Right ventricle myocardium inferior (tissue), 1 donor: ENCODE measurements at regions not wholly inside any gene's neighbourhood (a gene's known extent, or its start where the extent isn't known, plus 50 kb on each side); places are given as distances from the start of the nearest gene placed in this dataset.
"Not testable (repeated sequence)": the region's sequence is repeated elsewhere in the genome, so short reads cannot be mapped to it uniquely, and the experiment has no call there.

Experiments used
- ATAC-seq: fragments of 200-7000 bp; cut with Tn5 transposase; one replicate; pipeline ENCODE4 v1.9.1; 2020; ENCODE audit warnings: mild to moderate bottlenecking, moderate library complexity
- DNase-seq: peaks from one replicate; pipeline ENCODE4 v3.0.0; 2021; ENCODE audit errors: missing footprints
- intact Hi-C: fragments of 100-400 bp; cut with DNase I; formaldehyde crosslinking; loops from one replicate; pipeline ENCODE4 v1.11.0; 2022
- donor health status: DM: no; HTN: yes; CAD: no; lungs with severe emphysema.

DNA sequence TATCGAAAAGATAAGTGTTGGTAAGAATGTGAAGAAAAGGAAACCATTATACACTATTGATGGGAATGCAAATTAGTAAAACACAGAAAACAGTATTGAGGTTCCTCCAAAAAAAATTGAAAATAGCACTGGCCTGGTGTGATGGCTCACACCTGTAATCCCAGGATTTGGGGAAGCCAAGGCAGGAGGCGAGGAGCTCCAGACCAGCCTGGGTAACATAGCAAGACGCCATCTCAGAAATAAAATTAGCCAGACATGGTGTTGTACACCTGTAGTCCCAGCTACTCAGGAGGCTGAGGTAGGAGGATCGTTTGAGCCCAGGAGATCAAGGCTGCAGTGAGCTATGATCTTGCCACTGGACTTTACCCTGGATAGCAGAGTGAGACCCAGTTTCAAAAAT lies 5303.4 kb upstream of the TPTE start:
- intact Hi-C loops, DNase-seq, ATAC-seq: not testable (repeated sequence)

- intact Hi-C loops, ATAC-seq: not testable (repeated sequence)
These were observed 5301.4 kb upstream of the TPTE start for GRCh38 chr21:5219988-5220387.

GRCh38 chr21:5220468-5220867 lies 5300.9 kb upstream of the TPTE start:
- ATAC-seq, intact Hi-C loops: not testable (repeated sequence)
- peak; percentile 65 for DNase-seq

More at GRCh38 chr21:5219988-5220387, 5301.4 kb upstream of the TPTE start:
- not testable (repeated sequence) for DNase-seq

DNA sequence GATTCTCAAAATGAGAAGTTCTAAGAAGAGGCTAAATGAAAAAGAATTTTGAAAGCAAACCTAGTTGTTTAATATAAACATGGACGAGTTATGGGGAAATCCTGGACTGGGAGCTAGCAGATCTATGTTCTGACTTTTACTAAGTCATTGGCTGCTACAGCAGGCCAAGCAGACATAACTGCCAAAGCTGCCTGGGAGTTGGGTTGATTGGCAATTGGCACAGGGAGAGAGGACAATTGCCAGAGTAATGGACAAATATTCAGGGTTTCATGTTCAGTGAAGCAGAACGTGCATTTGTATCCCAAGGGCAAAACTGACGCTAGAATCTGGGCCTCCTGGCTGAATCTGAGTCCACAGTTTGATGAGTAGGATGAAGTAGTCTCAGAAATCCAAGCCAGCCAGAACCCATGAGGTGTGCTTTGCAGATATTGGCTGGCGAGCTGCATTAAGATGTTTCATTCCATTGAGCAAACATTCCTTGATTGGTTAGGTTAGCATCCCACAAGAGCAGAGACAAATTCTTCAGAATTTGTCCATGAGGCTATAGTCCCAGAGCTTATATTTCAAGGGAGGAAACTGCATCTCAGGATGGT lies 5299.8 kb upstream of the TPTE start:
- DNase-seq, intact Hi-C loops, ATAC-seq: not testable (repeated sequence)

- intact Hi-C loops, ATAC-seq: not testable (repeated sequence)
- DNase-seq = peak; percentile 76
These were observed 5298.2 kb upstream of the TPTE start for GRCh38 chr21:5222996-5223782.

DNA sequence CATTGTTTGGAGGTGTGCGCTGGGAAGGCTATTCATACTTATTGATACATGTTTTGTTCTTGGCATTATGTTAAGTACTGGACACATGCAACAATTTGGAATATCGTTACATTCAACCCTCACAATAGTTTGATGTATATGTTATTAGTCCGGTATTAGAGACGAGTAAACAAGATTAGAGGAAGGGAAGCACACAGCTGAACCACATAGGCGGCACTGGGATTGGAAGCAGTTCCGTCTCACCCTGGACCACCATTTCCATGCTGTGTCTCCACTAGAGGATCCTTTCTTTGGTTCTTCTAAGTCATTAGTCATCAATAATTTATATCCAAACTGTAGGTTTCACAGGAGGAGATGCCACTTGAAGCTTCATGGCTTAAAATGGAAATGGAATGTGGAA lies 5297.2 kb upstream of the TPTE start:
- intact Hi-C loops, DNase-seq, ATAC-seq: not testable (repeated sequence)

GRCh38 chr21:5227252-5227651 lies 5294.1 kb upstream of the TPTE start:
- intact Hi-C loops, ATAC-seq: not testable (repeated sequence)

DNA sequence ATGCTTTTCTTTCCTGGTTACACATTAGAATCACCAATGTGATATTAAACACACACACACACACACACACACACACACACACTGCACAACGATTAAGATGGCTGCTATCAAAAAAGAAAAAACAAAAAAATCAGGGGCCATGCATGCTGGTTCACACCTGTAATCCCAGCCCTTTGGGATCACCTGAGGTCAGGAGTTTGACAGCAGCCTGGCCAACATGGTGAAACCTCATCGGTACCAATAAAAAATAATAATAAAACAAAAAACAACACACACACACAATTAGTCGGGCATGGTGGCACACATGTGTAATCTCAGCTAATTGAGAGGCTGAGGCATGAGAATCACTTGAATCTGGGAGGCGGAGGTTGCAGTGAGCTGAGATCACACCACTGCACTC lies 5290.8 kb upstream of the TPTE start:
- DNase-seq, intact Hi-C loops, ATAC-seq: not testable (repeated sequence)

More at GRCh38 chr21:5227252-5227651, 5294.1 kb upstream of the TPTE start:
- not testable (repeated sequence) for DNase-seq

GRCh38 chr21:5231261-5231660 lies 5290.1 kb upstream of the TPTE start:
- intact Hi-C loops, ATAC-seq: not testable (repeated sequence)
- peak; percentile 64 for DNase-seq

- DNase-seq, ATAC-seq, intact Hi-C loops: not testable (repeated sequence)
These were observed 5289.0 kb upstream of the TPTE start for GRCh38 chr21:5232176-5232958.

- DNase-seq, intact Hi-C loops, ATAC-seq: not testable (repeated sequence)
These were observed 5285.6 kb upstream of the TPTE start for GRCh38 chr21:5235761-5236160.

- intact Hi-C loops, ATAC-seq: not testable (repeated sequence)
- peak; percentile 64 for DNase-seq
These were observed 5284.3 kb upstream of the TPTE start for GRCh38 chr21:5236846-5237675.

DNA sequence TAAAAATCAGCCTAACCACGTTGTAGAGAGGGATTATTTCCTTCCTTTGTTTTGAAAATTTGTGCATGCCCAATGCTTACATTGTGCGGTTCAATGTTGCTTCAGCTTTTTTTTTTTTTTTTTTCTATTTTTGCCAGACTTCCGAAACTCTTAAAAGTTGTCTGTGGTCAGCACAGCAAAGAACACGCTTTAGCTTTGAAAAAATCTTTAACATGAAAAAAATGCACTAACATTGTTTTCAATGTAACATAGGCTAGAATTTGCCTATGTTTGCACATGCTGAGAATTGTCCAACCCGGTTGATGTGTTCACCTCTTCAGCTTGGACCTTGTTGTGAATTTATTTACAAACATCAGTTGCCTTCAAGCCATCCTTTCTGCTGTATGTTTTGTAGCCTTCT lies 5280.9 kb upstream of the TPTE start:
- DNase-seq, ATAC-seq, intact Hi-C loops: not testable (repeated sequence)

DNA sequence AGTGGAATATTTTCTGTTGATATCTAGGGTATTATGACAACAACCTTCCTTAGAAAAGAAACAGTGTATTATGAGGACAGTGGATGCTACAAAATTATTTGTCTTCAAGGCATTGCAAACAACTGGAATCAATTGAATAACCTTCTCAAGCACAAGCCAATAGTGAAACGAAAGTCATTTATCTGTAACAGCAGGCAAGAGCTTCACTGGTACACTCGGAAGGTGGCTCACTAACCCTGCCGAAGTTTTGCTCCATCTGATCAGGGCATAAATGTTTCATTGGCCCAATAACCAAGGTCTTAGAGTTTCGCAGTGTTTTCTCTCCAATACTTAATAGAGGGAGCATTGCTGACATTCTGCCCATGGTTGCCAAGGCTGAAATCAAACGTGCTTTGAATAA lies 5278.7 kb upstream of the TPTE start:
- intact Hi-C loops, DNase-seq, ATAC-seq: not testable (repeated sequence)

- DNase-seq, ATAC-seq, intact Hi-C loops: not testable (repeated sequence)
These were observed 5278.1 kb upstream of the TPTE start for GRCh38 chr21:5243257-5243656.

DNA sequence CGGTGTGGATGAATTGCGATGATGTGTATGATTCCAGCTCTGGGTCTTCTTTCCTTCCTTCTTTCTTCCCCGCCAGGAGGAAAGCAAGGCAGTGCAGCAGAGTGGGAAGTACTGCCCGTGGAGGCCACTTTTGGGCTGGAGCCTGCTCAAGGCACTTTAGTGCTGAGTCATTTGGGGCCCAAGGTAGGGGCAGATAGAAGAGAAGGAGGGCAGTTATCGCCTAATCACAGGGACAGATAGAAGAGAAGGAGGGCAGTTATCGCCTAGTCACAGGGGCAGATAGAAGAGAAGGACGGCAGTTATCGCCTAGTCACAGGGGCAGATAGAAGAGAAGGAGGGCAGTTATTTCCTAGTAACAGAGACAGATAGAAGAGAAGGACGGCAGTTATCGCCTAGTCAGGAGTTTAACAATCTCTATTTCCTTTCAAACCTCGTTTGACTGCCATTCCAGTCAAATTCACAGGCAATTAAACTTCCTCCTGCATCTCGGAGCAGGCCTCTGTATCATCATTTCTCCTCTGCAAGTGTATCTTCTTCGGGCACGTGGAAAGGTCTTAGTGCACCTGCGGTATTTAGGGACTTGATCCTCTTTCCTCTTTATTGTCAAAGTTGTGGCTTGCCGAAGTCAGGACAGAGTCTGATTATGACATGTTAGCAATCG lies 5277.5 kb upstream of the TPTE start:
- DNase-seq, ATAC-seq, intact Hi-C loops: not testable (repeated sequence)

- not testable (repeated sequence) for ATAC-seq
These were observed 5277.0 kb upstream of the TPTE start for GRCh38 chr21:5244376-5244718.

GRCh38 chr21:5244954-5245353 lies 5276.4 kb upstream of the TPTE start:
- intact Hi-C loops, ATAC-seq, DNase-seq: not testable (repeated sequence)

More at GRCh38 chr21:5244376-5244718, 5277.0 kb upstream of the TPTE start:
- DNase-seq, intact Hi-C loops: not testable (repeated sequence)
